ENCODE measurements at regions not wholly inside any gene's neighbourhood (a gene's known extent, or its start where the extent isn't known, plus 50 kb on each side); places are given as distances from the start of the nearest gene placed in this dataset.
"Not testable (repeated sequence)": the region's sequence is repeated elsewhere in the genome, so short reads cannot be mapped to it uniquely, and the experiment has no call there.

- no peak for DNase-seq
Observed at GRCh38 chr14:37650356-37651037, 55.1 kb downstream of the TTC6 start.

GRCh38 chr14:37652042-37652441, 56.6 kb downstream of the TTC6 start:
- DNase-seq, result no peak

DNA sequence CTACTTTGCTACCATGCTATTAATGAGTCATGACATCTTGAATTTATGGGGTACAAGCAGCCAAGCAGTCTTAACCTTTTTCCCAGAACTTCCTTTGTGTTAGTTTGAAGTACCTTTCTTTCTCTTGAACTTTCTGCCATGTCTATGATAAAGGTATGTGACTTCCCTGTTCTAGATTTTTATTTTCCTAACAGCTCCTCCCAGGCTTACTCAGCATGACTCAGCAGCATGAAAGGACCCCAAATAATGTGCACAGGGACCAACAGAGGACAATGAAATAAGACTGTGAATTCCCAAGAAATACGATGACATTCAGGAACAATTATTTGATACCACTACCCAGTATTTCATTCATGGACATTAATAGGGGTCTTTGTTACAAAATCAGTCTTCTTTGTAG, 60.0 kb downstream of the TTC6 start:
- DNase-seq, result no peak

DNA sequence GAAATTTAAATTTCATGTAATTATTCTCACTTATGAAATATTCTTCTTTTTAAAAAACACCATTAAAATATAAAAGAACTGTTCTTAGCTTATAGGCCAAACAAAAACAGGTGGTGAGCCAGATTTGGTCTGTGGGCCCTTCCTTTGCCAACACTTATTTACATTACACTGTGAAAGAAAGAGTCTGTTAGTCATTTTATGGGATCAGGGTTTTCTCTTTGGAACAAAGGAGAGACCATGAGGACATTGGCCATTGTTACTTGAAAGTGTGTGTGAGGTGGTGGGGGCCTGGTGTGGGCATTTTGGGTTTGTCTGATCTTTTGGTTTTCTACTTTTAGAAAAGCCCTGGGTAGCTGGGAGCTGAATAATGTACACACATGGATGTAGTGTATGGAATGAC, 62.7 kb downstream of the TTC6 start:
- DNase-seq, result no peak

- no peak for DNase-seq
Observed at GRCh38 chr14:37663498-37663897, 68.1 kb downstream of the TTC6 start.

GRCh38 chr14:37665479-37665878, 70.0 kb downstream of the TTC6 start:
- DNase-seq, result no peak

DNA sequence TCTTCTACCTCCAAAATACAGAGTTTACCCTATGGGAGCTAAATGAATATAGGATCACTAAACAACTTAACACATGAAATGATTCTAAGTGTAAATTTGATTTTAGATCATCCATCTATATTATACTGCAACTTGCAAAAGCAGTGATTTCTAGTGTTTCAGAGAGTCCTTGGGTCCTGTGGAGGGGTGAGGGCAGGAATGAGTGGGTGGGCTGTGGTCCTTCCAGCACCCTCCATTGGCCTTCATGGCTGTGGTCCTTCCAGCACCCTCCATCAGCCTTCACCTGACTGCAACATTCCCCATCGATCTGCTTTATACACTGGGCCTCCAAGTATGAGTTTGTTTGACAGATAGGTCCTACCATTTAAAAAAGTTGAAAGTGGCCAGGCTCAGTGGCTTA, 70.5 kb downstream of the TTC6 start:
- DNase-seq, result no peak

DNA sequence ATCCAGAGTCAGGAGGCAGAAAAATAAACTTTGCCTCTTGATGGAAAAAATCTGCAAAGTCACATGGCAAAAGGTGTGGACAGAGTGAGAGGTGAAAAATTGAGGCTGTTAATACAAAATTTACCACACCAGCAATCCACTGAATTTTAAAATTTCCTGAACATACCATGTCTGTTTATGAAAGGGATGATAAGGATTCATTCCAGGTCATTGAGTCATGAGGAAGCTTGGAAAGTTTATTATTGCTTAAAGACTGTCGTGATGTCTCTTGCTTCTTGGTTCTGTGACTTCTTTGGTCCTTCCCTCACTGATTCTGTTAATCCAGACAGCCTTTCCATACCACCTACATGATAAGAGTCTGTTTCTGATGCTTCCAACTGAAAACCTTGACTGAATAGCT, 73.2 kb downstream of the TTC6 start:
- DNase-seq, result no peak

DNA sequence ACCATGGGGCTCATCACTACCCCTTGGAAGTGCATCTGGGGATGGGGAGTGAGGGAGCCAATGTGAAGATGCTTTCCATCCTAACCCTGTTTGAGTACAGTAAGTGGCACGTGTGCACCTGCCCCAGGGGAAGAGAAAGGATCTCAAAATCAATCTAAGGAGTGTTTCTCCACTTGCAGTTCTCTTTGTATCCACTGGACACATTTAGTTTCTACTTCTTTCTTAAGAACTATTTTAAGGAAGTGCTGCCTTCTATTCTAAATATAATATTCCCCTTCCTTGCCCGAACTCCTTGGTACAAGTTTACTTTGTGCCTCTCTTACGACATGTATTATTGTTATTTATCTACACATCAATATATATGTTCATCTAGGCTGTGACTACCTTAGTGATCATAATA, 73.8 kb downstream of the TTC6 start:
- no peak for DNase-seq

DNA sequence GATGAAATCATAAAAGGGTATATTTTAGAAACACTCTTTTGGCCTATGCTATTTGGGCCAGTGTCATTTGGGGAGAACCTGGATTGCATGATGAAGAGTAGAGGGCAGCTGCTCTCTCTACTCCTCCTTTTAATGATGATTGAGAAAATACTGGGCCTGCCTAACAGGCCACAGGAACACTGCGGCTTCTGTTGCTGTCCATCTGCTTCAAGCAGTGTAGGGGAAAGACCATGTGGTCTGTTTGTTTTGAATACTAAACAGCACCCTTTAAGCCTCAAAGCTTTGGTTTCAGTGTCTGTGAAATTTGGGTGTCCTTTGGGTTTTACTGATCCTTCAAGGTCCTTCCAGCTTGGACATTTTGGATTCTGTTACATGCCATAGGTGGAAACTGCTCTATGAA, 78.0 kb downstream of the TTC6 start:
- no peak for DNase-seq

- no peak for DNase-seq
Observed at GRCh38 chr14:37678916-37679315, 83.5 kb downstream of the TTC6 start.

- DNase-seq, result no peak
Observed at GRCh38 chr14:37681486-37681885, 86.1 kb downstream of the TTC6 start.

GRCh38 chr14:37692680-37693079, 97.3 kb downstream of the TTC6 start:
- not testable (repeated sequence) for DNase-seq

- DNase-seq, result not testable (repeated sequence)
Observed at GRCh38 chr14:37693420-37693819, 98.0 kb downstream of the TTC6 start.

GRCh38 chr14:37695866-37696265, 100.4 kb downstream of the TTC6 start:
- DNase-seq, result no peak

- DNase-seq, result no peak
Observed at GRCh38 chr14:37697489-37698121, 102.2 kb downstream of the TTC6 start.

DNA sequence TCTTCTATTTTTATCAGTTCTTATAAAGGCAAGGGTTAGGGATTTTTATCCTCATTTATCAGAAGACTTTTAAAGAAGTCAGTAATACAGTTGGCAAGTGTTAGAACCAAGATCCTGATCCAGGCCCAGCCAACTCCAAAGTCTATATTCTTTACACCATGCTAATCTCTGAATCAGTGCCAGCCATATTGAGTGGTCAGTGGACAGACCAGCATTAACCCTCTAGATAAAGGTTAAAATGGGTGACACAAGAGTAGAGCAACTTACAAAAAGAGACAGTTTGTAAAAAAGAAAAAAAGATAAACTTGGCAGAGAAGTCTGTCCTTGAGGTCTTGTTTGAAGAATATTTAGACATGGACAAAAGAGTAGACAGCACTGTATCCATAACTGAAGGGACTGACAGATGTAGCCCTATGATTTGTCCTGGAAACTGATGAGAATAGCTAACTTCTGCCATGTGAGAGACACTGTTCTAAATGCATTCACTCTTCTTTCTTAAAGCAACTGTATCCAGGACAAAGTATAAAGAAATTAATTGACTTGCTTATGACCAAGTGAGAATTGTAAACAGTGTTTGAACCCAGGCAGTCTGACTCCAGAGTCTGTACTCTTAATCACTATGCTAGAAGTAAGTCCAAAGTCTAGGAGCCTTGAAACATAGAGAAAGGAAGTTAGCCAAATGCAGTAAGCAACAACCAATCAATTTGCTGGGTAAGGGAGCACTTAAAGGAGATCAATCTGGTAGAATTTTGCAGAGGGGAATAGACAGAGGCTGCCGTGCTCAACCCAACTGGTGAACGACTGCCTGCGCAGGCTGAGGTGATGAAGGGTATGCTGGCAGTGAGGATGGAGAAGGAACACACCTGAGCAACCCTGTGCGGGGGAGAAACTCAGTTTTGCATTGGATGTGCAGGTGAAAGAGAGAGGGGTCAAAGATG, 103.7 kb downstream of the TTC6 start:
- DNase-seq, result no peak

- no peak for DNase-seq
Observed at GRCh38 chr14:37707716-37708115, 112.3 kb downstream of the TTC6 start.

DNA sequence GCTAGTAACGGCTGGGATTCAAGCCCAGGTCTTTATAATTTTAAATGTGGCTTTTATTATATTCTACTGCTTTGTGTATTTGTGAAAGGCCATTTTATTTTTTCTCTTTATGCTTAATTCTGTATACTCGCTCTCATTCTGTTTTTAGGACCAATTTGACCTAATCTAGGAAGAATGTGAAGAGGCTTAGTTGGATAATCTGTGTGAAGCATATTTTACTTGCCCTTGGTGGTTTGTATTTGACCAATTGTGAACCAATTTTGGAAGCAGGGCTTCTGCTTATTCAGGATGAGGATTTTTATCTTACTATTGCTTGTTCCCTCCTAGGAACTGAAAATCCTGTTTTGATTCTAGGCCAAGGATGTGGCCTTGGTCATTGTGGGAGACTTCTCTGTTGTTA, 113.1 kb downstream of the TTC6 start:
- no peak for DNase-seq

DNA sequence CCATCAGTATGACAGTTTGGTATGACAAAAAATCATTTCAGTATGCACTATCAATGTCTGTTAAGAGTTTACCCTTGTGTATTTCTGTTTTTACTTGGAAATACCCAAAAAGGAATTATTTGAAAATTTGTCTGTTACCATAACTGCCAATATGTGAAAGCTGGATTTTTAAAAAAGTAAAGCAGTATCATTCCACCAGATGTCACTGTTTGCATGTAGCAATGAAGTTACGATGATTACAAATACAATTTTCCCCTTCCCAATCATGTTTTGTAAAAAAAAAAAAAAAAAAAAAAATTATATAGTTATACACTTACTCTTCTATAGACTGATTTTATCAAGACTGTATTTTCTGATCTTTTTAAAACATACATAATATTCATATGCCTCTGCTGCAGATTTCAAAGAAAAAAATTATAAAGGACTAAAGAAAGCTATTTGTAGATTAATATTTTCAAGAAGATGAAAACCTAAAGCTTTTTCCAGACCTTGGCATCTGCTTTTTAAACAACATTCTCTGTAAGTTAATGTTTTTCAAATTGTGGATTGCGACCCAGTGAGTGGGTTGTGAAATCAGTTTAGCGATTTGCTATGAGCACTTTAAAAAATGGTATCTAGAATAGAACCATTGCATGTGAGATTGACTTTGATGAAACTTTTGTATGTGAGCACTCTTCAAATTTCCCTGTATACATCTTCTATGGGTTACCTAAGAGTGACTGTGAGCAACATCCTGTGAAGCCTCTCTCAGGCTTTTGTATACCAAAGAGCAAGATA, 114.2 kb downstream of the TTC6 start:
- no peak for DNase-seq

DNA sequence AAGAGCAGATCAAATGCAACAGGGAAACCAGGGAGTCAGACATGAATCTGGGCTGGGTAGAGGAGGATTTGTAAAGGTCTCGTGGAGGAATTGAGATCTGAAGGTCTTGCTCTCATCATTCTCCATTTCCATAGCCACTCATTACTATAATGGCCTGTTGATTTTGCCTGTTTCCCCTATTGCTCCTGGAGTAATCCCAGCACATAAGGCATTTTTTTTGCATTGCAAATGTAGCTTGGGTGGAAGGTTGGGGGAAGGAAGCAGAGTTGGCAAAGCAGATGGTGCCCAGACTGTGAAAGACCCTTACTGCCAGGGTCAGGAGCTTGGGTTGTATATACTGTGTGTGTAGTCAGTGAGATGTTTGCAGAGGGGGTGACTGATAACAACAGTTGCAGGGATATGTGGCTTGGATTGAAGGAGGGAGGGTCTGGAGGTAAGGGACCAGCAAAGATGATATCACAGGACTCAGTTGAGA, 116.0 kb downstream of the TTC6 start:
- DNase-seq, result no peak

DNA sequence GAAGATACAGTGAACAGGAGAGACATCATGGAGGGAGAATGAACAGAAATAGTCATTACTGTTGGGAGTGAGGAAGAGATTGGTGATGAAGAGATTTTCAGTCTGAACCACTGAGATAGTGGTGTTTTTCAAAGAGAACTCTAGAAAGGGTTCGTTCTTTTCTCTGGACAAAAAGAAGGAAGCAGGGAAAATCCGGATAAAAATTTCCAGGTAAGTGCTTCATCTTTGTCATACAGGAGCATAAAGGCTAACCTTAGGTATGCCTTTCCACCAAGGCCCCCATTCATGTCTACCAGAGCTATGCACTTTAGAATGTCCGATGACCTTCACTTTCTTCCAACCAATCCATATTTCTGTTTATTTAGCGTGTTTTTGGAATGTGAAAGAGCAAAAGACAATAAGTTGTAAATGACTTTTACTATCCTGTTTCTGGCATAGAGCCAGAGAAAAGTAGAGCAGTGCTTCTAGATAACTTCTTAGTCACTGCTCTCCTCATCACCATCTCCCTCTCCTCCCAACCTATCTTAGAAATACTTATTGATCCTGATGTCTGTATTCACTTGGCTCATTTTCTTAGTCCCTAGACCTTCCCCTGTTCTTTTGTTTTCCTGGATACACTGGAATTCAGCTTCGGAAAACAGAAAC, 116.5 kb downstream of the TTC6 start:
- DNase-seq, result no peak

Measured in suppressor macrophage treated with lipopolysaccharide for 1 hour (primary cell).